ENCODE measurements at regions not wholly inside any gene's neighbourhood (a gene's known extent, or its start where the extent isn't known, plus 50 kb on each side); places are given as distances from the start of the nearest gene placed in this dataset.

GRCh38 chr2:9096761-9097160 lies 93.3 kb upstream of the MBOAT2 start:
- no peak overlapping the region for H3K27ac Mint-ChIP-seq (ENCODE audit: unreplicated experiment)

GRCh38 chr2:9095690-9096089 lies 92.2 kb upstream of the MBOAT2 start:
- no peak overlapping the region for H3K27ac Mint-ChIP-seq (ENCODE audit: unreplicated experiment)
- H3K4me1 Mint-ChIP-seq (ENCODE audit: low read depth, unreplicated experiment): peaks cover 9% of the 10 kb centered on the region
- no peak overlapping the region for H3K4me3 Mint-ChIP-seq (ENCODE audit: low read depth, unreplicated experiment)
- CTCF ChIA-PET: interaction anchor here (0.7 kb wide), 1 partner anchor 43 kb away, joined by 3 read pairs; no protein-coding TSS in a partner anchor
- no TSS peak for BruUV-seq (replicated peaks)
- TF ChIP-seq CTCF (IDR thresholded peaks at IDR 0.05; ENCODE audit: unreplicated experiment): no peak
- H3K9me3 Mint-ChIP-seq (ENCODE audit: low read depth, unreplicated experiment): no peaks in the 10 kb centered on the region
- H3K36me3 Mint-ChIP-seq (ENCODE audit: insufficient read depth, unreplicated experiment): no peaks in the 10 kb centered on the region
- H3K27me3 Mint-ChIP-seq (ENCODE audit: unreplicated experiment): peaks cover 15% of the 10 kb centered on the region
- intact Hi-C loops (cut with micrococcal nuclease; ENCODE audit: unreplicated experiment): no loop called here
- DNase-seq: no peak

More at GRCh38 chr2:9096761-9097160, 93.3 kb upstream of the MBOAT2 start:
- no peak for TF ChIP-seq CTCF (IDR thresholded peaks at IDR 0.05; ENCODE audit: unreplicated experiment)
- CTCF ChIA-PET: no interaction called here
- no peaks in the 10 kb centered on the region for H3K9me3 Mint-ChIP-seq (ENCODE audit: low read depth, unreplicated experiment)
- peaks cover 9% of the 10 kb centered on the region for H3K4me1 Mint-ChIP-seq (ENCODE audit: low read depth, unreplicated experiment)
- intact Hi-C loops (cut with micrococcal nuclease; ENCODE audit: unreplicated experiment): no loop called here
- no peaks in the 10 kb centered on the region for H3K36me3 Mint-ChIP-seq (ENCODE audit: insufficient read depth, unreplicated experiment)
- no peak for DNase-seq
- no peak overlapping the region for H3K4me3 Mint-ChIP-seq (ENCODE audit: low read depth, unreplicated experiment)
- no TSS peak for BruUV-seq (replicated peaks)
- peaks cover 15% of the 10 kb centered on the region for H3K27me3 Mint-ChIP-seq (ENCODE audit: unreplicated experiment)

GRCh38 chr2:9095226-9095625 lies 91.7 kb upstream of the MBOAT2 start:
- peaks cover 9% of the 10 kb centered on the region for H3K4me1 Mint-ChIP-seq (ENCODE audit: low read depth, unreplicated experiment)
- H3K4me3 Mint-ChIP-seq (ENCODE audit: low read depth, unreplicated experiment): no peak overlapping the region
- CTCF ChIA-PET: interaction anchor here (0.7 to 1.0 kb wide), 2 partner anchors 51 to 130 kb away, joined by 3 read pairs; no protein-coding TSS in a partner anchor

GRCh38 chr2:9094117-9094516 lies 90.6 kb upstream of the MBOAT2 start:
- no peak for TF ChIP-seq CTCF (IDR thresholded peaks at IDR 0.05; ENCODE audit: unreplicated experiment)
- H3K4me1 Mint-ChIP-seq (ENCODE audit: low read depth, unreplicated experiment): peaks cover 9% of the 10 kb centered on the region
- no peaks in the 10 kb centered on the region for H3K9me3 Mint-ChIP-seq (ENCODE audit: low read depth, unreplicated experiment)
- no peak for DNase-seq
- no TSS peak for BruUV-seq (replicated peaks)
- no peak overlapping the region for H3K27ac Mint-ChIP-seq (ENCODE audit: unreplicated experiment)
- no peaks in the 10 kb centered on the region for H3K36me3 Mint-ChIP-seq (ENCODE audit: insufficient read depth, unreplicated experiment)
- CTCF ChIA-PET: interaction anchor here (1.0 kb wide), 1 partner anchor 49 kb away, joined by 3 read pairs; no protein-coding TSS in a partner anchor
- peaks cover 15% of the 10 kb centered on the region for H3K27me3 Mint-ChIP-seq (ENCODE audit: unreplicated experiment)
- H3K4me3 Mint-ChIP-seq (ENCODE audit: low read depth, unreplicated experiment): no peak overlapping the region
- intact Hi-C loops (cut with micrococcal nuclease; ENCODE audit: unreplicated experiment): no loop called here

More at GRCh38 chr2:9095226-9095625, 91.7 kb upstream of the MBOAT2 start:
- H3K9me3 Mint-ChIP-seq (ENCODE audit: low read depth, unreplicated experiment): no peaks in the 10 kb centered on the region
- intact Hi-C loops (cut with micrococcal nuclease; ENCODE audit: unreplicated experiment): no loop called here
- no peak for TF ChIP-seq CTCF (IDR thresholded peaks at IDR 0.05; ENCODE audit: unreplicated experiment)
- no peak for DNase-seq
- BruUV-seq (replicated peaks): no TSS peak
- no peaks in the 10 kb centered on the region for H3K36me3 Mint-ChIP-seq (ENCODE audit: insufficient read depth, unreplicated experiment)
- H3K27ac Mint-ChIP-seq (ENCODE audit: unreplicated experiment): no peak overlapping the region
- H3K27me3 Mint-ChIP-seq (ENCODE audit: unreplicated experiment): peaks cover 15% of the 10 kb centered on the region

Measured in Calu3 (cell line).